PC-3 (cell line): ENCODE measurements at regions not wholly inside any gene's neighbourhood (a gene's known extent, or its start where the extent isn't known, plus 50 kb on each side); places are given as distances from the start of the nearest gene placed in this dataset.

Source experiments
- CTCF ChIP-seq: fragments of 300-600 bp; sonication (generic); conservative IDR thresholded peaks from 2 replicates; pipeline ENCODE4 v1.5.1; 2017; ENCODE audit warnings: antibody characterized with exemption, low read depth, mild to moderate bottlenecking, low read length
- EZH2 ChIP-seq: fragments of 300-600 bp; sonication (generic); IDR thresholded peaks from one replicate; pipeline ENCODE4 v1.6.1; 2017; ENCODE audit warnings: antibody characterized with exemption, mild to moderate bottlenecking, low read length; ENCODE audit not compliant: unreplicated experiment
- EZH2phosphoT487 ChIP-seq: fragments of 300-600 bp; sonication (generic); IDR thresholded peaks from 2 replicates; pipeline ENCODE4 v1.6.1; 2018; ENCODE audit warnings: mild to moderate bottlenecking, antibody characterized with exemption, low read length, borderline replicate concordance

DNA sequence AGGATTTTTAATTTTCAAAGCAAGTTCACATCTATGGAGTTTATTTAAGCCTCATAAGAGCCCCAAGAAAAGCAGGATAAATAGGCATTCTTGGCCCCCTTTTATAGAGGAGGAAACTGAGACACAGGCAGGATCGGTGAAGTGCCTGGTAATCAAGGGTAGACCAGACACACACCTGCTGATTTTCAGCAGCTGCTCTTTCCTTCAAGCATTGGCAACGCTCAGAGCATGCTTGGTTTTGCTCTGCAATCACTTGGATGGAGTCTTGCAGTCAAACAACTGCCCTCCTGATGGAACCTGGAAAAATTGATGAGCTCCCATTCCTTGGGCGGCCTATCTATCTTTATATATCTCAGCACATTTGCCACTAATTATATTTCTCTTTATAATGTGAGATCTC lies 478.9 kb upstream of the CAMK1G start:
- TF ChIP-seq CTCF (no peak), EZH2 (no peak), EZH2phosphoT487 (no peak)
